ENCODE measurements at regions not wholly inside any gene's neighbourhood (a gene's known extent, or its start where the extent isn't known, plus 50 kb on each side); places are given as distances from the start of the nearest gene placed in this dataset.

DNA sequence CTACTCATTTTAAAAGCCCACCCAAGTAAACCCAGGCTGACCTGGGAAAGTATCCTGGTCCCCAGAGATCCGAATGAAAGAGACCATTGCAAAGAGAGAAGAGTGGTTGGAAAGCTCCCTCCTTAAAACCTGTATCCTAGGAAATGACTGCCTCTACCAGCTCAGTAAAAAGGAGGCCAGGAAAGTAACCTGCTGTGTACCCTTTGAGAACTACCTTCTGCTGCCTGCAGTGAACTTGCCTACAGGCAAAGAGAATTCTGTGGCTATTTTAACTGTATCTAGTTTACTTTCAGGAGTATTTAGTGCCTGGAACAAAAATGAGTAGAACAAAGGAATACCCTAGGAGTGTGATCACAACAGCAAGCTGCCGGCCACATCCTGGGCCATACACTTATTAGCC, 641.7 kb upstream of the NRXN1 start:
- TF ChIP-seq, protein P1, sequence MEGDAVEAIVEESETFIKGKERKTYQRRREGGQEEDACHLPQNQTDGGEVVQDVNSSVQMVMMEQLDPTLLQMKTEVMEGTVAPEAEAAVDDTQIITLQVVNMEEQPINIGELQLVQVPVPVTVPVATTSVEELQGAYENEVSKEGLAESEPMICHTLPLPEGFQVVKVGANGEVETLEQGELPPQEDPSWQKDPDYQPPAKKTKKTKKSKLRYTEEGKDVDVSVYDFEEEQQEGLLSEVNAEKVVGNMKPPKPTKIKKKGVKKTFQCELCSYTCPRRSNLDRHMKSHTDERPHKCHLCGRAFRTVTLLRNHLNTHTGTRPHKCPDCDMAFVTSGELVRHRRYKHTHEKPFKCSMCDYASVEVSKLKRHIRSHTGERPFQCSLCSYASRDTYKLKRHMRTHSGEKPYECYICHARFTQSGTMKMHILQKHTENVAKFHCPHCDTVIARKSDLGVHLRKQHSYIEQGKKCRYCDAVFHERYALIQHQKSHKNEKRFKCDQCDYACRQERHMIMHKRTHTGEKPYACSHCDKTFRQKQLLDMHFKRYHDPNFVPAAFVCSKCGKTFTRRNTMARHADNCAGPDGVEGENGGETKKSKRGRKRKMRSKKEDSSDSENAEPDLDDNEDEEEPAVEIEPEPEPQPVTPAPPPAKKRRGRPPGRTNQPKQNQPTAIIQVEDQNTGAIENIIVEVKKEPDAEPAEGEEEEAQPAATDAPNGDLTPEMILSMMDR (conservative IDR thresholded peaks at IDR 0.05; ENCODE audit: low read depth) = no peak
- DNase-seq (ENCODE audit: low spot score) = no peak
- no peak overlapping the region for H3K27ac ChIP-seq
- ChIA-PET POLR2A (ENCODE audit: low non-redundant PET) (no interaction called here), CTCF (no interaction called here)

DNA sequence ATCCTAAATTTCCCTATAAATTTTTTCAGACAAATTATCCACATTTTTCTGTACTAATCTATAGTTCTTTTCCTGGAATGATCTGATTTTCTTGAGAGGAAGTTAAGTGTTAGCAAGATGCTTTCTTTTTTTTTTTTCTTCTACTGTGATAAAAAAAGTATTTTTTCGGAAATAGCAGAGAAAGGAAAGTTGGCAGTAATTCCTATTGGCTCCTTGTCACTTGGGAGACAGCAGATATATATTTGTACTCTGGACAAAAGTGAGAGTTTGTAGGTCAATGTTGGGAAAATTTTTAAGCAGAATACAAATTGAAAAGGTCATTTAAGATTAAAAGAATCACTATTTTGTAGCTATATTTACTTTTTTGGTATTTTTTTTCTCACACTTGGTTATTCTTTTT, 635.7 kb upstream of the NRXN1 start:
- H3K27ac ChIP-seq = no peak overlapping the region
- TF ChIP-seq, protein P1 (conservative IDR thresholded peaks at IDR 0.05; ENCODE audit: low read depth) = no peak
- CTCF ChIA-PET = interaction anchor here (0.7 kb wide), 1 partner anchor 523 kb away, joined by 3 read pairs; no protein-coding TSS in a partner anchor
- DNase-seq (ENCODE audit: low spot score) = no peak
- POLR2A ChIA-PET (ENCODE audit: low non-redundant PET) = no interaction called here

DNA sequence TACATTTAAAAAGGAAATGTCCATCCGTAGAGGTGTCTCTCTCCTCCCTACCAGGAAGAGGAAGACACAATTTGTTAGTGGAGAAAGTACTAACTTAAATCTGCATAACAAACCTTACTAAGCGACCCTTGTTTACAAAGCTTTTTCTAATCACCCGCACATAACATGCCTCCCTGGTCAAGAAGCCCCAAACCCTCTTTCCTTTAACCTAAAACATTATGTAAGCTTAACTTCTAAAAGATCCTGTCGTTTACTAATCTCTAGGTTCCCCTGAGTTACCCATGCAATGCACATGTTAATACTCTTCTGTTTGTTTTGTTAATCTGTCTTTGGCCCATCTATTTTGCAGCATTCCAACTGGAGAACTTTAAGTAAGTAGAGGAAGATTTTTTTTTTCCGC, 630.3 kb upstream of the NRXN1 start:
- TF ChIP-seq, protein P1 (conservative IDR thresholded peaks at IDR 0.05; ENCODE audit: low read depth) = no peak
- CTCF ChIA-PET = no interaction called here
- H3K27ac ChIP-seq = no peak overlapping the region
- POLR2A ChIA-PET (ENCODE audit: low non-redundant PET) = no interaction called here
- DNase-seq (ENCODE audit: low spot score) = no peak

- no peak for DNase-seq (ENCODE audit: low spot score)
- no peak overlapping the region for H3K27ac ChIP-seq
- TF ChIP-seq, protein P1 (conservative IDR thresholded peaks at IDR 0.05; ENCODE audit: low read depth) = no peak
- ChIA-PET CTCF (no interaction called here), POLR2A (ENCODE audit: low non-redundant PET) (no interaction called here)
Observed at GRCh38 chr2:51657849-51658248, 625.9 kb upstream of the NRXN1 start.

- no peak for DNase-seq (ENCODE audit: low spot score)
- no peak overlapping the region for H3K27ac ChIP-seq
- POLR2A ChIA-PET (ENCODE audit: low non-redundant PET) = no interaction called here
- TF ChIP-seq, protein P1 (conservative IDR thresholded peaks at IDR 0.05; ENCODE audit: low read depth) = no peak
- CTCF ChIA-PET = no interaction called here
Observed at GRCh38 chr2:51650769-51651168, 618.8 kb upstream of the NRXN1 start.

DNA sequence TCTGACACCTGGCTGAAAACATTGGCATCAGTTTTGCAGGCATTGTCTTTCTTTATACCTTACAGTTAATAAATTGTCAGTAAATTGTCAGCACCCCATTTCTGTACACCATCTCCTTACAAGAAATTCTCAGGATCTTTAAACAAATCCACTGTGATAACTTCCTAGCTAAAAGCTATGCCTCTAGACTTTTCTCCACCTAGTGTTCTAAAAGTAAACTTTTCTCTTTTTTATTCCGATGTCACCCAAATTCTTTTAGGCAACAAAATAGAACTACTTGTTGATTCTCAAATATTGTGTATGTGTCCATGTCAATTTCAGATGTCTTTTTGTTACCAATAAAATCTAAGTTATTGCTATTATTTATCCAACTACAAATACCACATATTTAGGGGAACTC, 617.4 kb upstream of the NRXN1 start:
- TF ChIP-seq, protein P1 (conservative IDR thresholded peaks at IDR 0.05; ENCODE audit: low read depth) = no peak
- no peak overlapping the region for H3K27ac ChIP-seq
- ChIA-PET POLR2A (ENCODE audit: low non-redundant PET) (no interaction called here), CTCF (no interaction called here)
- DNase-seq (ENCODE audit: low spot score) = no peak

DNA sequence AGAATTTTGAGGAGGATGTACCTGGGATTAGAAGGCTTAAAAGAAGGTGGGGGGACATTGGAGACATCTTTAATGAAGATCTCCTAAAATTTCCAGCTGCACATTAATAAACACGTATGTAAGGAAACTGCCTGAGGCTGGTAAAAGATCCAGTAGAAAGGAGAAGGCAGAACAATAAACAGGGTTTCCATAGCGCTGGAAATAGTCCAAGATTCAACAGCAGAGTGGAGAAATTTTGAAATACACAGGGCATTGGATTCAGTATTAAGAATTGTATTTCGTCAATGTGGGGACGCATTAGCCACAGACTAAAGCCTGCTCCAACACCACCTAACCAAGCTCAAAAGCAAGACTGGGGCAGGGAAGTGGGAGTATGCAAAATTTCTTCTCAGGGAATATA, 606.9 kb upstream of the NRXN1 start:
- no peak for DNase-seq (ENCODE audit: low spot score)
- H3K27ac ChIP-seq = no peak overlapping the region
- ChIA-PET CTCF (no interaction called here), POLR2A (ENCODE audit: low non-redundant PET) (no interaction called here)
- TF ChIP-seq, protein P1 (conservative IDR thresholded peaks at IDR 0.05; ENCODE audit: low read depth) = no peak
